Thyroid gland (tissue), 4 donors: ENCODE measurements at regions not wholly inside any gene's neighbourhood (a gene's known extent, or its start where the extent isn't known, plus 50 kb on each side); places are given as distances from the start of the nearest gene placed in this dataset.
"Not testable (repeated sequence)": the region's sequence is repeated elsewhere in the genome, so short reads cannot be mapped to it uniquely, and the experiment has no call there.

Experiments
- DNase-seq, 2 donors: peaks; one replicate each; pipeline ENCODE4 v3.0.0-alpha.2; 2019
- H3K27ac ChIP-seq, 3 donors: fragments of 200-600 bp; sonication (generic); 1 replicate in 2 of 3; 2 replicates in 1 of 3; pipeline ENCODE4 v1.5.1; 2016 to 2019; ENCODE audit warnings: mild to moderate bottlenecking in 1 of 3, moderate library complexity in 1 of 3
- H3K27me3 ChIP-seq: fragments of 200-600 bp; sonication (generic); one replicate; pipeline ENCODE4 v1.5.1; 2019
- H3K36me3 ChIP-seq, 2 donors: fragments of 200-600 bp; sonication (generic); one replicate each; pipeline ENCODE4 v1.5.1; 2016 to 2019
- H3K4me1 ChIP-seq, 2 donors: fragments of 200-600 bp; sonication (generic); one replicate each; pipeline ENCODE4 v1.5.1; 2017 to 2019
- H3K4me3 ChIP-seq, 3 donors: fragments of 200-600 bp; sonication (generic); replicated peaks in 1 of 3; 1 replicate in 2 of 3; 2 replicates in 1 of 3; pipeline ENCODE4 v1.5.1; 2016; ENCODE audit warnings: mild to moderate bottlenecking in 1 of 3
- H3K9me3 ChIP-seq: fragments of 200-600 bp; sonication (generic); one replicate; pipeline ENCODE4 v1.5.1; 2017
- POLR2A ChIP-seq, 2 donors: fragments of 450-650 bp; IDR thresholded peaks; one replicate each; pipeline ENCODE4 v1.6.1; 2017; ENCODE audit warnings: antibody characterized with exemption in 2 of 2, mild to moderate bottlenecking in 2 of 2, moderate library complexity in 1 of 2
- WGBS, 2 donors: methylation state at CpG; one replicate each; pipeline ENCODE4 v1.1.5; 2017; 5-methylcytosine and 5-hydroxymethylcytosine counted together
- intact Hi-C: fragments of 100-400 bp; cut with DNase I; formaldehyde crosslinking; loops from one replicate; pipeline ENCODE4 v1.15.1; 2023
- TF ChIP-seq, protein P1 (sequence below), 6 experiments: fragments of 200-600 bp in 3 of 6; fragments of 450-650 bp in 3 of 6; sonication (generic) in 3 of 6; IDR thresholded peaks; one replicate each; pipeline ENCODE4 v1.5.1; 2016 to 2019; ENCODE audit warnings: antibody characterized with exemption in 6 of 6, mild to moderate bottlenecking in 2 of 6, inconsistent platforms in 1 of 6, moderate library complexity in 1 of 6

GRCh38 chr19:28541602-28542393, 671.2 kb downstream of the UQCRFS1 start:
- H3K27ac ChIP-seq, result no peak overlapping the region
- TF ChIP-seq, protein P1, sequence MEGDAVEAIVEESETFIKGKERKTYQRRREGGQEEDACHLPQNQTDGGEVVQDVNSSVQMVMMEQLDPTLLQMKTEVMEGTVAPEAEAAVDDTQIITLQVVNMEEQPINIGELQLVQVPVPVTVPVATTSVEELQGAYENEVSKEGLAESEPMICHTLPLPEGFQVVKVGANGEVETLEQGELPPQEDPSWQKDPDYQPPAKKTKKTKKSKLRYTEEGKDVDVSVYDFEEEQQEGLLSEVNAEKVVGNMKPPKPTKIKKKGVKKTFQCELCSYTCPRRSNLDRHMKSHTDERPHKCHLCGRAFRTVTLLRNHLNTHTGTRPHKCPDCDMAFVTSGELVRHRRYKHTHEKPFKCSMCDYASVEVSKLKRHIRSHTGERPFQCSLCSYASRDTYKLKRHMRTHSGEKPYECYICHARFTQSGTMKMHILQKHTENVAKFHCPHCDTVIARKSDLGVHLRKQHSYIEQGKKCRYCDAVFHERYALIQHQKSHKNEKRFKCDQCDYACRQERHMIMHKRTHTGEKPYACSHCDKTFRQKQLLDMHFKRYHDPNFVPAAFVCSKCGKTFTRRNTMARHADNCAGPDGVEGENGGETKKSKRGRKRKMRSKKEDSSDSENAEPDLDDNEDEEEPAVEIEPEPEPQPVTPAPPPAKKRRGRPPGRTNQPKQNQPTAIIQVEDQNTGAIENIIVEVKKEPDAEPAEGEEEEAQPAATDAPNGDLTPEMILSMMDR (IDR thresholded peaks at IDR 0.05), result no peak
- no peak for TF ChIP-seq POLR2A (IDR thresholded peaks at IDR 0.05)
- no peaks in the 10 kb centered on the region for H3K27me3 ChIP-seq
- no peak for DNase-seq
- 72 to 80% methylated on average over 6 of the region's 6 CpGs for WGBS, 2 donors
- H3K4me3 ChIP-seq, result no peak overlapping the region
- H3K4me1 ChIP-seq, result no peaks in the 10 kb centered on the region
- no peaks in the 10 kb centered on the region for H3K36me3 ChIP-seq
- intact Hi-C loops, result no loop called here
- H3K9me3 ChIP-seq, result no peaks in the 10 kb centered on the region

GRCh38 chr19:28541029-28541428, 671.9 kb downstream of the UQCRFS1 start:
- 77 to 84% methylated on average over 3 of the region's 3 CpGs for WGBS, 2 donors
- DNase-seq, result no peak
- H3K4me1 ChIP-seq, result no peaks in the 10 kb centered on the region
- no peaks in the 10 kb centered on the region for H3K9me3 ChIP-seq
- H3K27me3 ChIP-seq, result no peaks in the 10 kb centered on the region
- no peaks in the 10 kb centered on the region for H3K36me3 ChIP-seq
- no peak overlapping the region for H3K4me3 ChIP-seq
- no peak for TF ChIP-seq POLR2A (IDR thresholded peaks at IDR 0.05)
- TF ChIP-seq, protein P1 (IDR thresholded peaks at IDR 0.05), result no peak
- intact Hi-C loops, result no loop called here
- no peak overlapping the region for H3K27ac ChIP-seq

DNA sequence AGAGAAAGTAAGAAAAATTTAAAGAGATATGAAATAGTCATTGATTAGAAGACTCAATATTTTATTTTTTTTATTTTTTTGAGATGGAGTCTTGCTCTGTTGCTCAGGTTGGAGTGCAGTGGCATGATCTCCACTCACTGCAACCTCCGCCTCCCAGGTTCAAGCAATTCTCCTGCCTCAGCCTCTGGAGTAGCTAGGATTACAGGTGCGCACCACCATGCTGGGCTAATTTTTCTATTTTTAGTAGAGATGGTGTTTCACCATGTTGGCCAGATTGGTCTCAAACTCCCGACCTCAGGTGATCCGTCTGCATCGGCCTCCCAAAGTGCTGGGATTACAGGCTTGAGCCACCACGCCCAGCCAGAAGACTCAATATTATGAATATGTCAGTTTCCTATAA, 672.6 kb downstream of the UQCRFS1 start:
- intact Hi-C loops, H3K27ac ChIP-seq, H3K27me3 ChIP-seq, H3K4me3 ChIP-seq, H3K4me1 ChIP-seq, H3K36me3 ChIP-seq, DNase-seq, H3K9me3 ChIP-seq: not testable (repeated sequence)
- whole genome bisulfite sequencing, 2 donors, result 91 to 96% methylated on average over 6 of the region's 6 CpGs

- H3K27ac ChIP-seq, result no peak overlapping the region
- H3K9me3 ChIP-seq, result no peaks in the 10 kb centered on the region
- DNase-seq, result no peak
- intact Hi-C loops, result no loop called here
- H3K27me3 ChIP-seq, result no peaks in the 10 kb centered on the region
- H3K4me1 ChIP-seq, result no peaks in the 10 kb centered on the region
- TF ChIP-seq, protein P1 (IDR thresholded peaks at IDR 0.05), result no peak
- no peak for TF ChIP-seq POLR2A (IDR thresholded peaks at IDR 0.05)
- H3K4me3 ChIP-seq, result no peak overlapping the region
- H3K36me3 ChIP-seq, result no peaks in the 10 kb centered on the region
Observed at GRCh38 chr19:28539759-28540158, 673.2 kb downstream of the UQCRFS1 start.

DNA sequence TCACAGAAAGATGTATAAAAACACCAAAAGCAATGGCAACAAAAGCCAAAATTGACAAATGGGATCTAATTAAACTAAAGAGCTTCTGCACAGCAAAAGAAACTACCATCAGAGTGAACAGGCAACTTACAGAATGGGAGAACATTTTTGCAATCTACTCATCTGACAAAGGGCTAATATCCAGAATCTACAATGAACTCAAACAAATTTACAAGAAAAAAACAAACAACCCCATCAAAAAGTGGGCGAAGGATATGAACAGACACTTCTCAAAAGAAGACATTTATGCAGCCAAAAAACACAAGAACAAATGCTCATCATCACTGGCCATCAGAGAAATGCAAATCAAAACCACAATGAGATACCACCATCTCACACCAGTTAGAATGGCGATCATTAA, 674.4 kb downstream of the UQCRFS1 start:
- intact Hi-C loops, DNase-seq, H3K4me1 ChIP-seq, H3K4me3 ChIP-seq, H3K9me3 ChIP-seq, H3K36me3 ChIP-seq, H3K27me3 ChIP-seq, H3K27ac ChIP-seq: not testable (repeated sequence)
- 92 to 100% methylated on average over 1 to 2 of the region's 2 CpGs for WGBS, 2 donors

- TF ChIP-seq, protein P1 (IDR thresholded peaks at IDR 0.05), result no peak
- TF ChIP-seq POLR2A (IDR thresholded peaks at IDR 0.05), result no peak
- Histone ChIP-seq H3K4me3 (no peak overlapping the region), H3K36me3 (no peaks in the 10 kb centered on the region), H3K27ac (no peak overlapping the region), H3K4me1 (no peaks in the 10 kb centered on the region), H3K9me3 (no peaks in the 10 kb centered on the region), H3K27me3 (no peaks in the 10 kb centered on the region)
- 92 to 93% methylated on average over 2 of the region's 2 CpGs for WGBS, 2 donors
- intact Hi-C loops, result no loop called here
- DNase-seq, result no peak
Observed at GRCh38 chr19:28537896-28538295, 675.1 kb downstream of the UQCRFS1 start.
